Activated CD4-positive, alpha-beta memory T cell treated with anti-CD3 and anti-CD28 coated beads for 36 hours (primary cell): ENCODE measurements at regions not wholly inside any gene's neighbourhood (a gene's known extent, or its start where the extent isn't known, plus 50 kb on each side); places are given as distances from the start of the nearest gene placed in this dataset.
"Not testable (repeated sequence)": the region's sequence is repeated elsewhere in the genome, so short reads cannot be mapped to it uniquely, and the experiment has no call there.

ENCODE experiments used
- CTCF ChIA-PET: fragments of 350-600 bp; sonication (Branson Sonifier 250); formaldehyde crosslinking; loops from one replicate; lab custom pipeline; 2021; ENCODE audit warnings: antibody characterized with exemption, inconsistent platforms; lab: Charles Lee
- POLR2A ChIA-PET: fragments of 350-600 bp; sonication (Branson Sonifier 250); formaldehyde crosslinking; loops from one replicate; lab custom pipeline; 2021; ENCODE audit warnings: antibody characterized with exemption; lab: Charles Lee
- DNase-seq: peaks from one replicate; pipeline ENCODE4 v3.0.0-alpha.2; 2020
- H3K27ac Mint-ChIP-seq: one replicate; pipeline ENCODE4 v1.8.0; 2021; ENCODE audit warnings: mixed read lengths
- H3K27me3 Mint-ChIP-seq: one replicate; pipeline ENCODE4 v1.8.0; 2021; ENCODE audit warnings: mixed read lengths
- H3K36me3 Mint-ChIP-seq: one replicate; pipeline ENCODE4 v1.8.0; 2021; ENCODE audit warnings: mixed read lengths
- H3K4me1 Mint-ChIP-seq: one replicate; pipeline ENCODE4 v1.8.0; 2021; ENCODE audit warnings: low read depth, mixed read lengths
- H3K4me3 Mint-ChIP-seq: one replicate; pipeline ENCODE4 v1.8.0; 2021; ENCODE audit warnings: mild to moderate bottlenecking, mixed read lengths
- H3K9me3 Mint-ChIP-seq: one replicate; pipeline ENCODE4 v1.8.0; 2021; ENCODE audit warnings: mixed read lengths
- intact Hi-C: fragments of 100-400 bp; cut with micrococcal nuclease; formaldehyde crosslinking; loops from one replicate; pipeline ENCODE4 v1.15.1; 2023

- POLR2A ChIA-PET: no interaction called here
- no peaks in the 10 kb centered on the region for H3K27me3 Mint-ChIP-seq
- H3K4me3 Mint-ChIP-seq: no peak overlapping the region
- H3K4me1 Mint-ChIP-seq: no peaks in the 10 kb centered on the region
- CTCF ChIA-PET: no interaction called here
- intact Hi-C loops: no loop called here
- no peak overlapping the region for H3K27ac Mint-ChIP-seq
- H3K9me3 Mint-ChIP-seq: peaks cover 2% of the 10 kb centered on the region
- H3K36me3 Mint-ChIP-seq: no peaks in the 10 kb centered on the region
- no peak for DNase-seq
Observed at GRCh38 chr4:95898226-95898625, 58.3 kb downstream of the PDHA2 start.

GRCh38 chr4:95909211-95909610 is 69.3 kb downstream of the PDHA2 start:
- Mint-ChIP-seq H3K4me3 (no peak overlapping the region), H3K27ac (no peak overlapping the region), H3K36me3 (no peaks in the 10 kb centered on the region), H3K9me3 (no peaks in the 10 kb centered on the region), H3K4me1 (no peaks in the 10 kb centered on the region), H3K27me3 (no peaks in the 10 kb centered on the region)
- intact Hi-C loops: no loop called here
- ChIA-PET POLR2A (no interaction called here), CTCF (no interaction called here)
- DNase-seq: no peak

- Mint-ChIP-seq H3K4me3 (no peak overlapping the region), H3K36me3 (no peaks in the 10 kb centered on the region)
- intact Hi-C loops: no loop called here
Observed at GRCh38 chr4:95910749-95911148, 70.9 kb downstream of the PDHA2 start.

GRCh38 chr4:95921470-95921869 is 81.6 kb downstream of the PDHA2 start:
- H3K4me3 Mint-ChIP-seq: no peak overlapping the region

More at GRCh38 chr4:95910749-95911148, 70.9 kb downstream of the PDHA2 start:
- no peaks in the 10 kb centered on the region for H3K9me3 Mint-ChIP-seq
- H3K4me1 Mint-ChIP-seq: no peaks in the 10 kb centered on the region
- ChIA-PET POLR2A (no interaction called here), CTCF (no interaction called here)
- DNase-seq: no peak
- no peaks in the 10 kb centered on the region for H3K27me3 Mint-ChIP-seq
- no peak overlapping the region for H3K27ac Mint-ChIP-seq

GRCh38 chr4:95929448-95930064 is 89.7 kb downstream of the PDHA2 start:
- H3K4me3 Mint-ChIP-seq: no peak overlapping the region
- DNase-seq: no peak
- H3K36me3 Mint-ChIP-seq: no peaks in the 10 kb centered on the region
- H3K4me1 Mint-ChIP-seq: no peaks in the 10 kb centered on the region
- POLR2A ChIA-PET: no interaction called here
- peaks cover 25% of the 10 kb centered on the region for H3K9me3 Mint-ChIP-seq
- CTCF ChIA-PET: no interaction called here
- H3K27ac Mint-ChIP-seq: no peak overlapping the region
- intact Hi-C loops: no loop called here
- H3K27me3 Mint-ChIP-seq: no peaks in the 10 kb centered on the region

More at GRCh38 chr4:95921470-95921869, 81.6 kb downstream of the PDHA2 start:
- Mint-ChIP-seq H3K36me3 (no peaks in the 10 kb centered on the region), H3K27me3 (no peaks in the 10 kb centered on the region), H3K27ac (no peak overlapping the region), H3K4me1 (no peaks in the 10 kb centered on the region), H3K9me3 (peaks cover 21% of the 10 kb centered on the region)
- no peak for DNase-seq
- POLR2A ChIA-PET: no interaction called here
- CTCF ChIA-PET: no interaction called here
- intact Hi-C loops: no loop called here

- intact Hi-C loops: no loop called here
- CTCF ChIA-PET: no interaction called here
- no peaks in the 10 kb centered on the region for H3K36me3 Mint-ChIP-seq
- POLR2A ChIA-PET: no interaction called here
- no peak overlapping the region for H3K4me3 Mint-ChIP-seq
- H3K4me1 Mint-ChIP-seq: no peaks in the 10 kb centered on the region
- DNase-seq: no peak
- no peaks in the 10 kb centered on the region for H3K9me3 Mint-ChIP-seq
- H3K27me3 Mint-ChIP-seq: no peaks in the 10 kb centered on the region
- H3K27ac Mint-ChIP-seq: no peak overlapping the region
Observed at GRCh38 chr4:95939141-95939540, 99.2 kb downstream of the PDHA2 start.

- H3K27me3 Mint-ChIP-seq: no peaks in the 10 kb centered on the region
- H3K9me3 Mint-ChIP-seq: peaks cover 6% of the 10 kb centered on the region
- intact Hi-C loops: no loop called here
- DNase-seq: no peak
- no peaks in the 10 kb centered on the region for H3K36me3 Mint-ChIP-seq
- H3K4me3 Mint-ChIP-seq: no peak overlapping the region
- H3K27ac Mint-ChIP-seq: no peak overlapping the region
- ChIA-PET POLR2A (no interaction called here), CTCF (no interaction called here)
- H3K4me1 Mint-ChIP-seq: no peaks in the 10 kb centered on the region
Observed at GRCh38 chr4:95949136-95949765, 109.4 kb downstream of the PDHA2 start.

- POLR2A ChIA-PET: no interaction called here
- no peak for DNase-seq
- Mint-ChIP-seq H3K4me1 (no peaks in the 10 kb centered on the region), H3K4me3 (no peak overlapping the region), H3K27me3 (no peaks in the 10 kb centered on the region), H3K9me3 (peaks cover 6% of the 10 kb centered on the region), H3K36me3 (no peaks in the 10 kb centered on the region), H3K27ac (no peak overlapping the region)
- CTCF ChIA-PET: no interaction called here
- intact Hi-C loops: no loop called here
Observed at GRCh38 chr4:95949808-95950207, 109.9 kb downstream of the PDHA2 start.

GRCh38 chr4:95952538-95952937 is 112.6 kb downstream of the PDHA2 start:
- DNase-seq, H3K4me3 Mint-ChIP-seq, intact Hi-C loops, POLR2A ChIA-PET, H3K4me1 Mint-ChIP-seq, H3K36me3 Mint-ChIP-seq, H3K9me3 Mint-ChIP-seq, H3K27me3 Mint-ChIP-seq, CTCF ChIA-PET, H3K27ac Mint-ChIP-seq: not testable (repeated sequence)

- H3K27me3 Mint-ChIP-seq: no peaks in the 10 kb centered on the region
- H3K4me1 Mint-ChIP-seq: no peaks in the 10 kb centered on the region
- DNase-seq: no peak
- H3K9me3 Mint-ChIP-seq: no peaks in the 10 kb centered on the region
- intact Hi-C loops: no loop called here
- no peak overlapping the region for H3K4me3 Mint-ChIP-seq
- no peaks in the 10 kb centered on the region for H3K36me3 Mint-ChIP-seq
- no peak overlapping the region for H3K27ac Mint-ChIP-seq
- ChIA-PET POLR2A (no interaction called here), CTCF (no interaction called here)
Observed at GRCh38 chr4:95956094-95956493, 116.2 kb downstream of the PDHA2 start.

- ChIA-PET CTCF (no interaction called here), POLR2A (no interaction called here)
- DNase-seq: no peak
- Mint-ChIP-seq H3K27me3 (no peaks in the 10 kb centered on the region), H3K27ac (no peak overlapping the region), H3K4me3 (no peak overlapping the region), H3K4me1 (no peaks in the 10 kb centered on the region), H3K36me3 (no peaks in the 10 kb centered on the region), H3K9me3 (no peaks in the 10 kb centered on the region)
- intact Hi-C loops: no loop called here
Observed at GRCh38 chr4:95957054-95957453, 117.2 kb downstream of the PDHA2 start.

GRCh38 chr4:95957759-95958158 is 117.9 kb downstream of the PDHA2 start:
- ChIA-PET POLR2A (no interaction called here), CTCF (no interaction called here)
- no peaks in the 10 kb centered on the region for H3K27me3 Mint-ChIP-seq
- H3K9me3 Mint-ChIP-seq: no peaks in the 10 kb centered on the region
- DNase-seq: no peak
- no peak overlapping the region for H3K27ac Mint-ChIP-seq
- H3K4me1 Mint-ChIP-seq: no peaks in the 10 kb centered on the region
- H3K36me3 Mint-ChIP-seq: no peaks in the 10 kb centered on the region
- H3K4me3 Mint-ChIP-seq: no peak overlapping the region
- intact Hi-C loops: no loop called here

GRCh38 chr4:95959182-95959581 is 119.3 kb downstream of the PDHA2 start:
- Mint-ChIP-seq H3K27me3 (no peaks in the 10 kb centered on the region), H3K4me3 (no peak overlapping the region), H3K36me3 (no peaks in the 10 kb centered on the region), H3K9me3 (no peaks in the 10 kb centered on the region), H3K4me1 (no peaks in the 10 kb centered on the region), H3K27ac (no peak overlapping the region)
- ChIA-PET CTCF (no interaction called here), POLR2A (no interaction called here)
- no peak for DNase-seq
- intact Hi-C loops: no loop called here
